Activated effector memory CD4-positive, alpha-beta T cell treated with anti-CD3 and anti-CD28 coated beads, Interleukin-2, amount 50 U/mL, for 16 hours (primary cell): ENCODE measurements at regions not wholly inside any gene's neighbourhood (a gene's known extent, or its start where the extent isn't known, plus 50 kb on each side); places are given as distances from the start of the nearest gene placed in this dataset.
A peak's percentile ranks its signal among the peaks of the same experiment; 100 is the strongest.

Experiments
- DNase-seq: peaks from one replicate; pipeline ENCODE4 v3.0.0-alpha.2; 2020

GRCh38 chr2:2867397-2867979 lies 510.1 kb downstream of the EIPR1 start:
- DNase-seq = no peak

- no peak for DNase-seq
Measured at GRCh38 chr2:2866459-2866858, 511.2 kb downstream of the EIPR1 start.

- DNase-seq = peak; percentile 31
Measured at GRCh38 chr2:2862386-2862785, 515.2 kb downstream of the EIPR1 start.

DNA sequence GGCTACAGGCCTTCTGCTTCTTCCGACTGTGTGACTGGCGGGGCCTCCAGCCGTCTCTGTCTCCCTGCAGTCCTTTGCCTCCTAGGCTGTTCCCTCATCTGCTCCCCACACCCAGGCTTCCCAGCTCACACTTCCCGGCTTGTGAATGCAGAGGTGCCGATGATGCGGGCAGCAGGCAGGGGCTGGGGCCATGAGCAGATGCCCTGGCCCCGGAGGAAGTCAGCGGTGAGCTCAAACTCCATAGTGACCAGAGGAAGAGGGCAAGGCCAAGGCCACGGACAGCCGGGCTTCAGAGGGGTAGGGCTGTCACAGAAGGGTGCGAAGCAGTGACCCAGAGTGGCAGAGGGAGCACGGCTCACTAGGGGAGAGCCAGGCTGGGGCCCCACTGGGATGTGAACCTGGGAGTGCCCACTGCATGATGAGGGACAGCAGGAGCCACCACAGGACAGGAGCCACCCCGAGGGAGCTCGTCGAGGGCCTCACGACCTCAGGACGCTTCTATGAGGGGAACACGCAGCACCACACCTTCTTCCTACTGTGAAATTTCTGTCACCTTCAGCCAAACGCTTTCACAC lies 515.9 kb downstream of the EIPR1 start:
- peak; percentile 45 for DNase-seq

DNA sequence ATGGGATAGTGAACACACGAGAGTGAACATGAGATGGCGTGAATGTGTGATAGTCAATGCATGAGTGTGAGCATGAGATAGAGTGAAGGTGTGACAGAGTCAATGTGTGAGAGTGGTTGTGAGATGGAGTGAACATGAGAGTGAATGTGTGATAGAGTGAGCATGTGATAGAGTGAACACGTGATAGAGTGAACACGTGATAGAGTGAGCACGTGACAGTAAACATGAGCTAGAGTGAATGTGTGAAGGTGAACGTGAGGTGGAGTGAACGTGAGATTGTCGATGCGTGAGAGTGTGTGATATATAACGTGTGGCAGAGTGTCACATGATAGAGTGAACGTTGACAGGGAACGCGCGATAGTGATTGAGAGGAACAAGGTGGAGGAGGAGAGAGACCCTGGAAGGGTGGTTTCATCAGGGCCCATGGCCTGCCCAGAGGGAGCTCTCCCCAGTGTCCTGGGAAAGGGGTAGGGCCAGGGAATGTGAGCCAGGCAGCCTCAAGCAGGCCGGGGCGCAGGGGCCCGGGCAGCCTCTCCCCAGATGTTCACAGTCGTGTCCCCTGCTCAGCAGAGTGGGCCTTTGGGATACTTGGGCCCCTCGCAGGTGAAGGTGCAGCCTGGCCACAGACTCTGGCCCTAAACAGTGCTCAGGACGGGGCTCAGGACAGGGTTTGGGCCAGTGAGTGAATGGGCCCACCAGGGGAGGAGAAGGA lies 516.9 kb downstream of the EIPR1 start:
- peak; percentile 43 for DNase-seq

- no peak for DNase-seq
Measured at GRCh38 chr2:2859732-2860131, 517.9 kb downstream of the EIPR1 start.

DNA sequence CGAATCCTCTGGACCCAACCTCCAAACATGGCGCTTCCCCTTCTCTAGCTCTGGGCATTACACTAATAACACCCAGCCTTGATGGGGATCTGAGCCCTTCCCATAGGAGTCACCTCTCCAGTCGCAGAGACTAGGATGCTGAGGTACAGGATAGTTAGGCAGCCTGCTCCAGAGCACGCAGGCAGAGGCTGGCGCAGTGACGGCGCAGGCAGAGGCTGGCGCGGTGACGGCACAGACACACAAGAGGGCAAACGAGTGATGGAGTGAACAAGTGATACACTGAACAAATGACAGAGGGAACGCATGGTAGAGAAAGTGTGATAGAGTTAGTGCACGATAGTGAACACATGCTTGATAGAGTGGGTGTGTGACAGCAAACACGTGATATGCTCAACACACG lies 518.5 kb downstream of the EIPR1 start:
- no peak for DNase-seq

- no peak for DNase-seq
Measured at GRCh38 chr2:2856723-2857415, 520.7 kb downstream of the EIPR1 start.

DNA sequence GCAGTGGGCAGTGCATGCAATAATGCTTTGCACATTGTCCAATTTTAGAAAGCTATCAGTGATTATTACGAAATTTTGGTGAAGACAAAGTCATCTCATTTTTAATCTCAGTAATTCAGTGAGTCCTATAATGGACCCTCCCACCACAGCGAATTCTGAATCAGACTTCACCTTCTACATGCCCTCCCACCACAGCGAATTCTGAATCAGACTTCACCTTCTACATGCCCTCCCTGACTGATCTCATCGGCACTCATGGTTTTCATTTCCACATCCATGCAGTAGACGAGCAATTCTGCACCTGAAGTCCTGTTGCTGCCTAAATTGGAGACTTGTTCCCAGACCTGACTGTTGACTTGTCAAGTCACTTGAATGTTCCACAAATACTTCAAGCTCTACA lies 522.3 kb downstream of the EIPR1 start:
- no peak for DNase-seq

DNA sequence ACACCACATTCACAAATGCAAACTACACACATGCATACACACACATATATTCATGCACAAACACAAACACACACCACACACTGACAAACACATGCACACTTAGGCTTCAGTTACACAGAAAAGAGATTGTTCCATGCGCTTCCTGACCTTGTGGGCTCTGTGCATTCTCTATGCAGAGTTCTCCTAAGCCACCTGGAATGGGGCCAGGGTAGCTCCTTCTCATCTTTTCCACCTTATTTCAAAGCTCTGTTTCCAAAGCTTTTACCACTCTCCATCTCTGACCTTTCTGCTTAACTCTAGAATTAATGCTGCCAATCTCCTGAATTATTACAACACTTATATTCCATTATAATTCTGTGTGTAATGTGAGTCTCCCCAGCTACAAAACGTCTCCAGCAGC lies 522.3 kb upstream of the MYT1L start:
- no peak for DNase-seq

GRCh38 chr2:2851806-2852777 lies 521.0 kb upstream of the MYT1L start:
- no peak for DNase-seq

GRCh38 chr2:2851316-2851715 lies 520.2 kb upstream of the MYT1L start:
- no peak for DNase-seq

DNA sequence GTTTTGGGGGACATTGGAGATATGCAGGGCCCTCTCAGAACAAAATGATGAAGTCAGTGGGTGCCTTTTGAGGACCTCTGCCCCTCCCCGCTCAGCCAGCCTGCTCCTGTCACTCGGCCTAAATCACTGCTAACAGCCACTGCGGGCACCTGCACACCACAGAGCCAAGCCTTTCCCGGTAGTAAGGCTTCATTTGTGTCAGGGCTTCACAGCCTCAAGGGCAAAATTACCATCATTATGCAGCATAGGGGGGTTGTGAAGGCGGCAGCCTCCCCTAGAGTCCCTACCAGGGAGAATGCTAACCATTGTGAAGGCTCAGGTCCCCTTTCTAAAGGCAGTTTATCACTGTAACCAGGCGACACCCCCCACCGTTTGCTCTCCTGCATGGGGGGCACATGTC lies 519.8 kb upstream of the MYT1L start:
- DNase-seq = no peak

DNA sequence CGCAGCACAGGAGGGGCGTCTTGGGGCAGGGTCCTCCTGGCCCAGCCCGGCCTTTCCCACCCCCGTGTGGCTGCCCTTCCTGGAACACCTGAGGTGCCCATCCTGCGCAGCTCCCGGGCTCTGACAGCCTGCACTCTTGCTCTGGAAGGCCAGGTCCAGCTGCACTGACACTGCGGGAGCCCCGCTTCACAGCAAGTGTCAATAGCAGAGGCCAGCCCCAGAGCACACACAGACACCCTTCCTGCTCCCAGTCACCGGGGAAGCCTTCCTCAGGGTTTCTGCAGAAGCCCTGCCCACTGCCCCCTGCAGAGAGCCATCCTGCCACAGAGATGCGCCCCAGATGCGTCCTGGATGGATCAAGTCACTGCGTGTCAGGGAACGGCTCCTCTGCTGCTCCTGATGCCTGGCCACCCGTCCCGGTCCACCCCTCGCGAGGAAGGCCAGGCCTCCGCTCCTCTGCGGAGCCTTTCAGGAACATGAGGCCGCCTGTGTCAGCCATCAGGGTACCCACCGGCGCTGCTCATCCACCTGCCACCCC lies 519.2 kb upstream of the MYT1L start:
- DNase-seq = no peak

DNA sequence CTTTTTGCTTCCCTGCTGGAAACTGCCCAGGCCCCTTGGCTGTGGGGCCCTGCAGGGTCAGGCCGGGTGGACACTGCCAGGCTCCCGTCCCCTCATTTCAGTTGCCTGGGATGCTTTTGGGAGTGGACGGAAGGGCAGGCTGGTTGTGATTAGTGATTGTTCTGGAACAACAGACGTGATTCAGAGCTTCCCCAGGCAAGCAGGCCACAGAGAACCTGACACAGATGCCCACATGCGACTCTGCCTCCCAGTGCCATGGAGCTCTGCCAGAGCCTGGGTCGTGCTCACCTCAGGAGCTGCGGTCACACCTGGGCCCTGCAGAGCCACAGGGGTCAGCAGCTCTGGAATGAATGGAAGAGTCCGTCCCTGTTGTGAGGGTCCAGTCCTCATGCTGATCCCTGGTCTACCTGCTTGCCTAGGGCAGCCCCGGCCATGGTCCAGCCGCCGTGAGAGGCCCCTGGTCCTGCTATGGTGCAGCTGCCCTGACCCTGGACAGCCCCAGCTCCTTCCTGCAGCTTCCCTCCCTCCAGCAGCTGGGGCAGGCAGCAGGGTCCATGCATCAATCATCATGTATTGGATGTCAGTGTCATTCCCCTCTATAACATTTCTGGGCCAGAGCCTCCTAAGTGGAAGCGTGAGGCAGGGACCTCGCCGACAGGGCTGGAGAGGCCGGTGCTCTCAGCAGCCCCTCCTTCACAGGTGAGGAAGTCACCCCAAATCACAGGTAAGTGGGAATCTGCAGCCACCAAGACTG lies 518.6 kb upstream of the MYT1L start:
- no peak for DNase-seq

DNA sequence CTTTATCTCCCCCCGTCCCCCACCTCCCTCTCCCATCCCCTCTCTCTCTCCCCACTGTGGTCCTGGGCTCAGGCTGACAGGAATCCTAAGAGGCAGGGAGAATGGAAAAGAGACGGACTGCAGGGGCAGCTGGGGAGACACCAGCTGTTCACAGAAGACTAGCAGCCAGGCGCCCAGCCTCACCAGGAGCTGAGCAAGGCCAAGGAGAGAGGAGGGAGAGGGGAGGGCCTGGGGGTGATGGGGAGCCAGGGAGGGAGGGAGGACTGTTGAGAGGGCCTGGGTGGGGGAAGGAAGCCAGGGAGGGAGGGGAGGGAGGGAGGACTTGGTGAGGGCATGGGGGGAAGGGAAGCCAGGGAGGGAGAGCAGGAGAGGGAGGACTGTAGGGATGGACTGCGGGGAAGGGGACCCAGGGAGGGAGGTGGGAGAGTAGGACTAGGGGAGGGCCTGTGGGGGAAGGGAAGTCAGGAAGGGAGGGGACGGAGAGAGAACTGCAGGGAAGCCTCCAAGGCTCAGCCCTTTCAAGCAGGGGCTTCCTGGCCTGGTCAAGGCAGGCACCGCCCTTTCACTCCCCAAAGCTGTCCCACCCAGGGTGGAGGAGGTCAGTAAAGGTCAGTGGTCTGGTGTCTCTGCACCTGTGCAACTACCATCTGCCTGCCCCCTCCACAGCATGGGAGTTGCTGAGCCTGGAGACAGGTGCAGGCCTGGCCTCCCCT lies 517.7 kb upstream of the MYT1L start:
- DNase-seq = no peak

GRCh38 chr2:2848198-2848597 lies 517.1 kb upstream of the MYT1L start:
- no peak for DNase-seq

DNA sequence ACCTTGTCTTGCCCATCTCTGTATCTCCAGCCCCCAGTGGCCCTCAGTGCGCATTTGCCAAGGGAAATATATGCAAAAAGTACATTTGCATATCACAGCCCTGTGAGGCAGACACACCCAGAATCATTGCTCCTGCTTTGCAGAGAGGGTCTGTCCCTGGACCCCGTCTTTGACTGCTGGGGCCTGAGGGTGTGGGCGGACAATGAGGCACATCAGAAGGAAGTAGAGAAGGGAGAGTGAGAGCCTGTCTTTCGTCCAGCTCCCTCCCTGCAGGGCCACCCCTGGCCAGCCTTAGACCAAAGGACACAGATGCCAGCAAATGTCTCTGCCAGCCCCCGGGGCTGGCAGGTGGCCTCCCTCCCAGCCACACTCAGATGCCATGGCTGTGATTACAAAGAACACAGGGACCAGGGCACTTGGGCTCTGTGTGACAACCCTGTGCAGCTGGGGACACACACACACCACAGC lies 516.2 kb upstream of the MYT1L start:
- peak; percentile 30 for DNase-seq

GRCh38 chr2:2846332-2847208 lies 515.5 kb upstream of the MYT1L start:
- peak; percentile 58 for DNase-seq

DNA sequence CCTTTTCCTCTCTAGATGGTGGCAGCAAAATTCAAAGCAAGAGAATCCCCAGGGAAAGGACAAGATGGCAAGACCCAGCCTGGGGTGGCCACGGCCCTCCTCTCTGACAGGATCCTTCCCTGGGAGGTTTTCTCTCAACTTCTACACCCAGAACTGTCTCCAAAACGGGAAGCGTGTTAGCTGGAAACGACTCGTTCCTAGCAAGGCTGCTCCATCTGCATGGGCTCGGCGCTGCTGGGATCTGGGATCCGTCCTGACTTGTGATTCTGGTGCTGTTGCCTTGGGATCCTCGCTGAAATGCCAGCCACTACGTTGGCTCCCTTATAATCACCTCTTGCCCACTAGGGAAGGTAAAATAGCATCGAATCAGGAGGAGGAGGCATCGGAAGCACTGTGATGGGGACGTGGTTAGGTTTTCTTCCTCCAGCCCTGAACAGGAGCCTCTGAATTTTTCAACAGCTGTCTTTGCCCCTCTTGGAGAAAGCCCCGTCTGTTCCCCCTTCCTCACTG lies 514.8 kb upstream of the MYT1L start:
- no peak for DNase-seq
